ENCODE measurements at regions not wholly inside any gene's neighbourhood (a gene's known extent, or its start where the extent isn't known, plus 50 kb on each side); places are given as distances from the start of the nearest gene placed in this dataset.

DNA sequence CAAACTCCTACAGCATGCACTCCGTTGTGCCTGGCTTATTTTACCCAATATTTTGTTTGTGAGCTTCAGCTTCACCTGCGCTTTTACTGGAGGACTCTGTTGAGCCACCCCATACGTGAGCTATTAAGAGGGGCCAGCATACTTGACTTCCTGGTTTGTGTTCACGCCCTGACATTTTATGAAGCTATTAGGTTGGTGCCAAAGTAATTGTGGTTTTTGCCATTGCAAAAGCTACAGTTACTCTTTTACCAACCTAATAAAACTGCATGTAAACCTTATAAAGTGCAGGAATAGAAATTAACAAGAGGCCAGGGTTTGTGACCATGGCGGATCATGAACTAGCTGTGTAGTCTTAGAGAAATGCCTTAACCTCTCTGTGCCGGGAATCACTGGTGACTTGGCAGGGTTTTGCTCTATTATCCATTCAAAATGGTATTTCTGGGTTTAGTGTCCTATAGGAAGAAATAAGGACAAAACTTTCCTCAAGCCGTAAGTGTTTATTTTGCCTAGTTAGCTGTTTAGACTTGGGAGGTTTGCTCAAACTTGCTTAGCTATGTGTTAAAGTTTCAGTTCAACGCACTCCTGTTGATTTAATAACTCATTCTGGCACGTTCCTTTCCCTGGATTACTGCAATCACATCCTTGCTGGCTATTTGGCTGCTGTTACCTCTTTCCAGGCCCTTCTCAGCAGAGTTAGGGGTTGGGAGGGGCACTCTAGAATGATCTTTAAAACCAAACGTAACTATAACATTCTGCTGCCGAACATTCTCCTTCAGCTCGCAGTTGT lies 1027.6 kb downstream of the BCL11B start:
- TF ChIP-seq, protein P1, sequence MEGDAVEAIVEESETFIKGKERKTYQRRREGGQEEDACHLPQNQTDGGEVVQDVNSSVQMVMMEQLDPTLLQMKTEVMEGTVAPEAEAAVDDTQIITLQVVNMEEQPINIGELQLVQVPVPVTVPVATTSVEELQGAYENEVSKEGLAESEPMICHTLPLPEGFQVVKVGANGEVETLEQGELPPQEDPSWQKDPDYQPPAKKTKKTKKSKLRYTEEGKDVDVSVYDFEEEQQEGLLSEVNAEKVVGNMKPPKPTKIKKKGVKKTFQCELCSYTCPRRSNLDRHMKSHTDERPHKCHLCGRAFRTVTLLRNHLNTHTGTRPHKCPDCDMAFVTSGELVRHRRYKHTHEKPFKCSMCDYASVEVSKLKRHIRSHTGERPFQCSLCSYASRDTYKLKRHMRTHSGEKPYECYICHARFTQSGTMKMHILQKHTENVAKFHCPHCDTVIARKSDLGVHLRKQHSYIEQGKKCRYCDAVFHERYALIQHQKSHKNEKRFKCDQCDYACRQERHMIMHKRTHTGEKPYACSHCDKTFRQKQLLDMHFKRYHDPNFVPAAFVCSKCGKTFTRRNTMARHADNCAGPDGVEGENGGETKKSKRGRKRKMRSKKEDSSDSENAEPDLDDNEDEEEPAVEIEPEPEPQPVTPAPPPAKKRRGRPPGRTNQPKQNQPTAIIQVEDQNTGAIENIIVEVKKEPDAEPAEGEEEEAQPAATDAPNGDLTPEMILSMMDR (IDR thresholded peaks at IDR 0.05) = no peak
- no peak for DNase-seq
- H3K4me1 ChIP-seq = no peaks in the 10 kb centered on the region

DNA sequence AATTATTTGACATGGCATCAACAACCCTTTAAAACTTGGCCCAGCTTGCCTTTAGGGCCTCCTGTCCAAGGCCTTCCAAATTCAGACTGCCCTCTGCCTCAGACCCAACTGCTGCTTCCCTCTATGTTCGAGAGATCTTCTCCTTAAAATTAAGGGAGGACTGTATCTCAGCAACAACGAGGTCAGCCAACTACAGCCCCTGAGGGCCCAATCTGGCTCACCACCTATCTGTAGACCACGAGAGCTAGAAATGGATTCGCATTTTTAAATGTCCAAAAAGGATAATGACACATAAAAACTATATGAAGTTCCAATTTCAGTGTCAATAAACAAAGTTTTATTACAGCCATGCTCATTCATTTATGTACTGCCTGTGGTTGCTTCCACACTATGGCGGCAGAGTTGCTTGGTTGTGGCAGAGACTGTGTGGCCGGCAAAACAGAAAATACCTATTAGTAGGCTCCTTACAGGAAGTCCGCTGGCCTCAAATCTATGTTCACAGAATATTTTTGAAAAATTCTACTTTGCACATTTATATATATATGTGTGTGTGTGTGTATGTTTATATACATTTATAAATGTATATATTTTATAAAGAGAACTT lies 1026.9 kb downstream of the BCL11B start:
- no peak overlapping the region for H3K27ac ChIP-seq
- no peak for DNase-seq
- no peaks in the 10 kb centered on the region for H3K9me3 ChIP-seq
- no peak overlapping the region for H3K4me3 ChIP-seq
- no peaks in the 10 kb centered on the region for H3K36me3 ChIP-seq
- H3K27me3 ChIP-seq = no peaks in the 10 kb centered on the region
- no peaks in the 10 kb centered on the region for H3K4me1 ChIP-seq
- intact Hi-C loops (cut with DNase I; ENCODE audit: low total_unique reads) = no loop called here
- TF ChIP-seq, protein P1 (IDR thresholded peaks at IDR 0.05) = no peak

More for the DNA sequence above, 1027.6 kb downstream of the BCL11B start:
- Histone ChIP-seq H3K27me3 (no peaks in the 10 kb centered on the region), H3K27ac (no peak overlapping the region), H3K4me3 (no peak overlapping the region), H3K36me3 (no peaks in the 10 kb centered on the region), H3K9me3 (no peaks in the 10 kb centered on the region)
- intact Hi-C loops (cut with DNase I; ENCODE audit: low total_unique reads) = no loop called here

GRCh38 chr14:98249057-98249456 lies 1022.9 kb downstream of the BCL11B start:
- H3K9me3 ChIP-seq = no peaks in the 10 kb centered on the region
- no peaks in the 10 kb centered on the region for H3K4me1 ChIP-seq
- DNase-seq = no peak
- H3K4me3 ChIP-seq = no peak overlapping the region
- intact Hi-C loops (cut with DNase I; ENCODE audit: low total_unique reads) = no loop called here
- no peaks in the 10 kb centered on the region for H3K27me3 ChIP-seq
- no peaks in the 10 kb centered on the region for H3K36me3 ChIP-seq
- no peak overlapping the region for H3K27ac ChIP-seq
- TF ChIP-seq, protein P1 (IDR thresholded peaks at IDR 0.05) = no peak

GRCh38 chr14:98249476-98249875 lies 1022.5 kb downstream of the BCL11B start:
- no peaks in the 10 kb centered on the region for H3K36me3 ChIP-seq
- intact Hi-C loops (cut with DNase I; ENCODE audit: low total_unique reads) = no loop called here
- H3K27me3 ChIP-seq = no peaks in the 10 kb centered on the region
- no peak for DNase-seq
- no peaks in the 10 kb centered on the region for H3K9me3 ChIP-seq
- no peak overlapping the region for H3K4me3 ChIP-seq
- no peak overlapping the region for H3K27ac ChIP-seq
- H3K4me1 ChIP-seq = no peaks in the 10 kb centered on the region
- TF ChIP-seq, protein P1 (IDR thresholded peaks at IDR 0.05) = no peak

DNA sequence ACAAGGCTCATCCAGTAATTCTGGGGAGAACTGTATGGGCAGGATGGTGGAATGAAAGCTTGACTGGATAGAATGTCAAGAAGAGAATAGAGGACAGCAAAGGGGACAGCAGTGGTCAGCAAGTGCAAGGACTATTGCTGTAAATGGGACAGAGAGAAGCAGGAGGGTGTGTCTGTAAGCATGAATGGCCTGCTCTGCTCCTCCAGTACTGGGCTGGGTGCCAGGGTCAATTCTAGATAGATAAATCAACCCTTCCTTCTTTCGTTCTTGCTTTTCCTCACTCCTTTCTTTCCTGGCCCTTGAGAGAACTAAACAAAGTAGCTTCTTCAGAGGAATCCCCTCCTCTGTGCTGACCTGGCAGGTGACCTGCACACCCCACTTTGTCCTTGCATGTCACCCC lies 1019.2 kb downstream of the BCL11B start:
- TF ChIP-seq, protein P1 (IDR thresholded peaks at IDR 0.05) = no peak
- DNase-seq = no peak

More for the DNA sequence above, 1019.2 kb downstream of the BCL11B start:
- no peaks in the 10 kb centered on the region for H3K4me1 ChIP-seq
- no peaks in the 10 kb centered on the region for H3K27me3 ChIP-seq
- H3K27ac ChIP-seq = no peak overlapping the region
- no peak overlapping the region for H3K4me3 ChIP-seq
- H3K36me3 ChIP-seq = no peaks in the 10 kb centered on the region
- intact Hi-C loops (cut with DNase I; ENCODE audit: low total_unique reads) = no loop called here
- no peaks in the 10 kb centered on the region for H3K9me3 ChIP-seq
